ENCODE measurements at regions not wholly inside any gene's neighbourhood (a gene's known extent, or its start where the extent isn't known, plus 50 kb on each side); places are given as distances from the start of the nearest gene placed in this dataset.

DNA sequence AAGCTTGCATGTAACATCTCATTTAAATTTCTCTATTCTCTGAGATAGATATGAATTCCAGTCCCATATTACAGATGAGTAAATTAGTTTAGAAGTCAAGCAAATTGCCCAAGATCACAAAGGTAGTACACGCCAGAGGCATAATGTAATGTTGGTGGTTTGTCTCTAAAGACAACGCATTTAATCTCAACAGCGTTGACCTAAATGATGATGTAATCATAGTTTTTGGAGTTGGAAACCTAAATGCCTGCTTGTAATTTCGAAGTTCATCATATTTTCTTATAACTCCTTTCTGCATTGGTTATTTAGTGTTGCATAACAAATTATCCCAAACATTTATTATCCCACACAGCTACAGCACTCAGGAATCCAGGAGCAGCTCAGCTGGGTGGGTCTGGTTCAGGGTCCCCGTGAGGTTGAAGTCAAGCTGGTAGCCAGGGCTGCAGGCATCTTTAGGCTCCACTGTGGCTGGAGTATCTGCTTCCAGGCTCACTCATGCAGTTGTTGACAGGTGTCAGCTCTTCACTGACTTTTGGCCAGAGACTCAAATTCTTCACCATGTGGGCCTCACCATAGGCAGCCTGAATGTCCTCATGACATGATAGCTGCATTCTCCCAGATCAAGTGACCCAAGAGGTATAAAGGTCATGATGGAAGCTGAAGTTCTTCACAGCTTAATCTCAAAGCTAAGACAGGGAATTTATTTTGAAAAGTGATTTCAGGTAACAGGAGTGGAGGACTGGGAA, 122.0 kb upstream of the SPTLC3 start:
- no peak for DNase-seq (ENCODE audit: low read depth in 3 of 3)

DNA sequence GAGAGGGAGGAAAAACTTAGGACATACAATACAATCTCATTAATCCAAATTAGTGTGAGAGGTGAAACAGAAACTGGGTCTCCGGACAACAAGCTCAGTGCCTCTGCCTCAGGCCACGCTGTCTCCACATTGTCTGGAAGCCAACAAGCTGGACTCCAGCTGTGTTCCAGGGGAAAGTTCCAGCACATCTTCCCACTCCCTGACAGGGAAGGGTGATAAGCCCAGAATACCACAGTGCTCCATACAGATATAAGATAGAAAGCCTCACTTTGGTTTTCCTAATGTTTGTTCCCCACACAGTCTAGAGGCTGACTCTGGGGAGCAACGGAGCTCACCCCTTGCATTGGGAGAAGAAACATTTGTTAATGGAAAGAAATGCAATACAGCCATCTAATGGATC, 117.1 kb upstream of the SPTLC3 start:
- no peak for DNase-seq (ENCODE audit: low read depth in 3 of 3)

DNA sequence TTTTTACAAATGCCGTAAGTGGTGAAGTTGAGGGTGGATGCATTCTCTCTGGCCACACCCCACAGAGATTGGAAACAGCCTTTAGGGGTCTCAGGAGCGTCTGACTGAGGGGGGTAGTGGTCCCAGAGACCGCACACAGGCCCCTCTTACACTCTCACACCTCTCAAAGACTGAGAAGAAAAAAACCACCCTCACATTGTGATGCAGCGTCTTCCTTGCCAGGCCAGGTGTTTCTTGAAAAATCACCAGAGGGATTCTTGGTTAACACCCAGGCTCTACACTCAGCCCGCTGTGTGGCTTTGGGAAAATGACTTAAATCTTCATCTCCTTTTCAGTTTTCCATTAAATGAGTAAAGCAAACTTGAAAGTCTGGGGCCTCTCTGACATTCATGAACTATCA, 115.8 kb upstream of the SPTLC3 start:
- DNase-seq (ENCODE audit: low read depth in 3 of 3): no peak

DNA sequence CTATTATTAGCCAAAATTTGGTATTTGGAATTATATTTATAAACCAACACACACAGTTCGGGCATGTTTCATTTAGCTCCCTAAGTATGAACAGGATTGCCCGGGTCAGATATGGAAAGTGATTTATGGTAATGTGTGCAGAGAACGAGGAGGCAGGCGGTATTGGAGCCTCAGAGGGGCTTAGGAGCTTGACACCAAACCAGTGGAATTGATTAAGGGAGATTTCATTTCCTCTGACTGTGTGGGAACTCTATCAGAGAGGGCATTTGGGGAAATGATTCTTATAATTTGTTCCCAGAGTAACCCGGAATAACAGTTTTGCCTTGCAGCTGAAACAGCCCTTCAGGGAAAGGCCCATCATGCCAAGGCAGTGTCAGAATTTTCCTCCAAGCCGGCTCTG, 115.1 kb upstream of the SPTLC3 start:
- DNase-seq (ENCODE audit: low read depth in 3 of 3): no peak

DNA sequence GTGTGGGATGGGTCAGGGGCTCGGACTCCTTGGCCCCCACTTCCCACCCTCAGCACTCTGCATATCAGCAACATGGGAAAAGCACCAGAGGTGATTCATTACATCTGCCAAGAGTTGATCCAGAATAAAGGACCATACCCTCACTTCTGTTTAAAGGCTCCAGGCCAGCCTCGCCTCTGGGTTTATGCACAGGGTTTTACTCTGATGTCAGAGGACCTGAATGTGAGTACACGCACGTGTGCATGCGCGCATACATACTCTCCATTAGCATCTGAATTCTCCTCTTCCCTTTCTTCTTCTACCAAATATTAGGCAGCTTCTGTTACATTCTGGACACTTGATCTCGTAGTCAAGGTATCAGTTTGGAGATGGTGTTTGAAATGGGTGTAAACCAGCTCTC, 114.7 kb upstream of the SPTLC3 start:
- no peak for DNase-seq (ENCODE audit: low read depth in 3 of 3)

DNA sequence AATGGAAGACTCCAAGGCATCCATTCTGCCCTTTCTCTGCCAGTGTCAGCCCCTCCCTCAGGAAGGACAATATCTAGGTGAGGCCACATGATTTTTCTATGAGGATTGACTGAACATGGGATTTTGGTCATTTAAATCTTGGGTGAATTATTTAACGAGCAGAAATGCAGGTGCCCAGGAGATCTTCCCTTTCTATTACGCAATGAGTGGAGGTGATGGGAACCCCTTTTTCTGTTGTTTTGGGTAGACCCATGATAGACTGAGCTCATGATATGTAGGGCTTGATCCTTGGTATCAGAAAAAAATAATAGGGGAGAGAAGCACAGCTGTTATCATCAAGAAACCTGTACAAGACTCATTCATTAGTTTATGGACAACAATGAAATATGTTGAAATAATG, 112.6 kb upstream of the SPTLC3 start:
- DNase-seq (ENCODE audit: low read depth in 3 of 3): no peak

DNA sequence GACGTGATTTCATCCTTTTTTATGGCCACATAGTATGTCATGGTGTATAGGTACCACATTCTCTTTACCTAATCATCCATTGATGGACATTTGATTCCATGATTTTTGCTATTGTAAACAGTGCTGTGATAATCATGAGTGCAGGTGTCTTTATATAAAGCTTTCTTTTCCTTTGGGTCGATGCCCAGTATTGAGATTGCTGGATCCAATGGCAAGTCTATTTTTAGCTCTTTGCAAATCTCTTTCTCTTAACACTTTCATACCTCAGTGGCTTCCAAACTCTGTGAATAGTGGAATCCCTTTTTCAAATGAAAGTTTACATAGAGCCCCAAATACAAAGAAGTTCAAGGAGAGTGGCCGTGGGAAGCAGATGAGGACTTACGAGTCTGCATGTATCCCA, 105.8 kb upstream of the SPTLC3 start:
- DNase-seq (ENCODE audit: low read depth in 3 of 3): no peak

DNA sequence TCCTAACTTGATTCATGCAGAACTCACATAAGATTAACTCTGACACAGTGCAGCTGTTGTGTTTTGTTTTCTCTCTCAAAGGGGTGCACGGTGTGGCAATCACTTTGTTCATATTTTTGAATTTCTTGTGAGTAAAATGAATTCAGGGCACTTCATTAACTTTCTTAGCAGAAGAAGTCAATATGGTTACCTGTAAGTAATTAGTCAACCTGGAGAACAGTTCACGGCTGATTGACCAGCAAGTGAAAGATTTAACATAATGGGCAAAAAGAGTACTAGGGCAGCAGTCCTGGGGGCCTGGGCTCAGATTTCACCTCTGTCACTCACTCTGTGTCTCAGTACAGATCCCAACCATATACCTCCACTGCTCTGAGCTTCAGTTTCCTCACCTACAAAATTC, 102.4 kb upstream of the SPTLC3 start:
- DNase-seq (ENCODE audit: low read depth in 3 of 3): no peak

DNA sequence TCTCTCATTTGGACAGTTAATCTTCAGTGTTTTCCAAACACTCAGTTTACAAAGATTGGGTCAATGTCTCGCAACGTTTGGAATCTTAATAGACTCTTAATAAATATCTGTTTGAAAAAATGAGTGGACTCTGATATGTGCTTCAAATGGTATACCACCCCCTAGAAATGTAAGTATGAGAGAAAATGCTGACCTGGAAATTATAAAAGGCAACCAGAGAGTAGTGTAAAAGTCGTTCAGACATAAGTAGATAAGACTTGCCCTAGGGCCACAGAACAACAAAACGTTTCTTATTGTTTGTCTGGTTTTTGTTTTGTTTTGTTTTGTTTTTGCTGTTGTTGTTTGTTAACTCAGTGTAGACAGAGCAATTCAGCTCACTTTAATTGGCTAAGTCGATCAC, 97.4 kb upstream of the SPTLC3 start:
- DNase-seq (ENCODE audit: low read depth in 3 of 3): no peak

DNA sequence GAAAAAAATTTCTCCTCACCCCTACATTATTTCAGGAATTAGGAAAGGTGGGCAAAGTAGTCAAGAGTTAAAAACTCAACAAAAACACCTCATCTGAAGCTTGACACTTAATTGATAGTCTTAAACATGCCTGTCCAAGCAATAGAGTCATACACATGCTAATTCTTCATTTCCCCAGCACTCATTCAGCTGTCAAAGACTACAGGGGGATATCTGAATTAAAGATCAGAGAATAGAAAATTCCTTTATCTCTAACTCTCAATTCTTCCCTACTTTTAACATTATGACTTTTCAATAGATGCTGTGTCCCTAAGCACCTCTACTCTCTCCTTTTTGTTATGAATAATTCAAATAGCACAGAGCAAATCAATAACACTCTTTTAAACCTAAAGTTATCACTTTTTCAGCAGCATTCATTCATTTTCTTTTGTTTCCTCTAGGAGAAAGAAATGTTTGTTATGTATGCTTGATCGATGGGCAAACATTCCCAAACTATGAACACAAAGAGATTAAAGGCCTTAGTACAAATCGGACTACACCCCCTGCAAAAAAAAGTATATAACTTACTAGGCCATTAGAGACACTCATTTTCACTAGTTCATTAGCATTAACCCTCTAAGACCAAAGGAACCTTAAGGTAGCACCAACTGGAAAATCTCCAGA, 94.9 kb upstream of the SPTLC3 start:
- DNase-seq (ENCODE audit: low read depth in 3 of 3): no peak

DNA sequence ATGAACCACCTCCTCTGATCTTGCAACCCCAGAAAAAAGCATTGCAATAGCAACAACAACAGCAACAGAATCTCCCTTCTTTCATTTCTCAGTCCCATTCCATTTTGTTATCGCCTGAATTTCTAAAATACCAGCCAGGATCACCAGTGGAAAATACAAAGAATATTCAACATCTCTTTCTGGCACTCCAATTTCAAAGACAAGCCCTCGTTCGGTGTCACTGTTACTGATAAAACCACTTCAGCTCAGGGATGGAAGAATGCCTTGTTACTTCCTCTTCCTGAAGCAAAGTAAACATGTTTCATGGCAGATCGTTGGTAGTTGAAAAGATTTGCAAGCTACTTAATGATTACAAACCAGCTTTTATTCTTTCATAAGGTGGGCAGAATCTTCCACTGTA, 94.0 kb upstream of the SPTLC3 start:
- DNase-seq (ENCODE audit: low read depth in 3 of 3): no peak

DNA sequence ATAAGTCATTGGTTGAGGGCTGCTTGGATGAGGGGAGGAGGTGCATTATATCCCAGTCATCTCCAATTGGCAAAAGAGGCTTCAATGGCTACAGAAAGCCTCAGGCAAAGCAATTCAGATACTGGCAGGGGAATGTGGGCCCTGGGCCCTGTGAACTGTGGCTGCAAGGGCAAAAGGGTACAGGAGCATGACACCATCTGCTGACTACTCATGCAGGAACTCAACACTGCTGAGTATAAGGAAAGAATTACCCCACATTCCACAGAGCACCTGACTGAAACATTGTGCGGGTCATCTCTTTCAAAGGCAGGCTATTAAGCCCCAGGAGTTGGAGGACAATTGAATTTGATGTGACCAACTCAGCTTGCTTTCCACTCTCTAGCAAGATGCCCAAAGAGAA, 92.1 kb upstream of the SPTLC3 start:
- no peak for DNase-seq (ENCODE audit: low read depth in 3 of 3)

DNA sequence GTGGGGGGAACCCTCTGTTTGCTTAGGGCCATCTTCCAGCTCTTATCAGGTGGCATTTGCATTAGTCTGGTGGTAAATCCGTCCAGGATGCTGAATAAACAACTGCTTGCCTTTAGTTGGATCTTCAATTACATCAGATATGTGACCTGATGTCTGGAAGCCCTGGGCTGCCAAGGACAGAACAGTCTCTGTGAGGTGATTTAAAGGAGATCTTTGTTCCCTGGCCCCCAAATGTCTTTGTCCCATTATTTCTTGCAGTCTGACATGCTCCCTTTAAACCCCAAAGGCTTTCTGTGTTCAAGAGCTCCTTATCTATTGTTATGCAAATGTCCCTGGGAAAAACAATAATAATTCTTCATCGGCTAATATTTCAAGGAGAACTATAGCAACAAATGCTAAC, 84.6 kb upstream of the SPTLC3 start:
- DNase-seq (ENCODE audit: low read depth in 3 of 3): no peak

DNA sequence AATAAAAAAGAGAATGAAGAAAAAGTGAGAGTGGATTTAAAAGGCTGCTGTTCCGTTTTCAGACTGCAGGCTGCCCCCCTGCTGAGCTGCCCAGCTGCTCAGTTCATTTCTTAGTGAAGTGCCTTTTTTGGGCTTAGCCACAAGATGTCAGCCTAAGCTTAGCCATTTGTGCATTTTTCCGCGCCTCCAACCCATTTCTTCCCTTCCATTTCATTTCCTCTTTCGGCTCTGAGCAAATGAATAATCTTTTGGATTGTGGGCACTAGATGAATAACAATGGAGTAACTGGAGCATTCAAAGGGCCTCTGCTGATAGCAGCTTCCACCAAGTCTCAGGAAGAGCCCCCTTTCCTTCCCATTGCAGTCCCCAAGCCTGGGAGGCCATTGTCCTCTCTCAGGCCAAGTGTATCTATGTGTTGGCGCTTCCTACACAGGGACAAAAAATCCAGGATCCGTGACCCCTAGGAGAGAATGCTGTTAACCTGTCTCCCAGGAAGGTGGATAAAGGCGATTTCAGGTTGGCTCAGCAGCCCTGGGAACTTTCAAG, 83.5 kb upstream of the SPTLC3 start:
- DNase-seq (ENCODE audit: low read depth in 3 of 3): peak in 2 of 3 experiments; percentile 3 to 11

DNA sequence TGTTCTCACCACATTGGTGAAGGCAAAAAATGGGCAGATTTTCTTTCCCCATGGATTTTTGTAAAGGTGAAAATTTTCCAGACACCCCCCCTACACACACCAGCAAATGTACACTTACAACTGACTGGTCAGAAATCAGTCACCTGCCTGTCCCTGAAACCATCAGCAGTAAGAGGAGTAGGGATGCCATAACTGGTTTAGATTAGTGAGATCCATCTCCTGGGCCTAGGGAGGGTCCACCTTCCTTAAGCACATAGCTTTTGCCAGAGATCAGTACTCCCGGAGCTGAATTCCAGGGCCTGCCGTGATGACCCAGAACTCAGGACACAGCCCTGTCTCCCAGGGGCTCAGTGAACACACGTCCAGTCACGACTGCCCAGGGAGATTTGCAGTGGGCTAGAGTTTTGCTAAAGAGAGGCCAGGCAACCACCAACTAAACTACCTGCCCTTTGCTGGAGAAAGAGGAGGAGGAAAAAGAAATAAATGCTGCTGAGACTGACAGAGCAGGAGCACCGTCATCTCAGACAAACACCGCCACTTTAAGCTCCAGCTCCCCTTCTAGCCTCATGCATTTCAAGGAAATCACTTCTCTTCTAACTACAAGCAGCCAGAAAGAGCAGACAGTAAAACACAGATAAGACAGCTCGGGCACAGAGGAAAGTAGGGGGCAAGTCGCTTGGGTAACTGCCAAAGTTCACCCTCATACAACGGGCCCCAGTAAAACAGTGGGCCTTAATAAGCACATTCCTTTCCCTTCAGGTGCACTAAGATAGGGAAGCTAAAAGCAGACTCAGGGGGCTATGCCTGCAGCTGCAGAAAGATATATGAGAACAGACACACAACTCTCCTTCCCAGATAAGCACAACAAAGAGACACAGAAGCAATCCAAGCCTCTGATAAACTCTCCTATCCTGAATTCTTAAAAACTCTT, 82.6 kb upstream of the SPTLC3 start:
- DNase-seq (ENCODE audit: low read depth in 3 of 3): no peak

DNA sequence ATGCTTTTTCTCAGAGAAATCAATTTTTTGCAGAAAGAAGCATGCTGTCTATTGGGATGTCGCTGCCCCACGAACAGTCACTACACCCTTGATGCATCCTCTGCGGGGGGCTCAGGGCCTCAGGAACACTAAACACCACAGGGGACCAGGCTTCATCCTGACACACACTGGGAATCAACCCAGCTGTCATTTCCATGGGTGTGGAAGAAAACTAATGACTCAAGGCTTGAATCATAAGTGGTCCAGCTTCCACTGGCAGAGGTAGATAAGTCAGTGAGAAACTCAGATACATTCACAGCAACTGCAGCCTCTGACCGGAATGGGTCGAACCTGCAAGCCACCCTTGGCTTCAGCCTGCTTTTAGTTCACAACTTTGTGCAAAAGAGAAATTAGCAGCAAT, 81.3 kb upstream of the SPTLC3 start:
- no peak for DNase-seq (ENCODE audit: low read depth in 3 of 3)

DNA sequence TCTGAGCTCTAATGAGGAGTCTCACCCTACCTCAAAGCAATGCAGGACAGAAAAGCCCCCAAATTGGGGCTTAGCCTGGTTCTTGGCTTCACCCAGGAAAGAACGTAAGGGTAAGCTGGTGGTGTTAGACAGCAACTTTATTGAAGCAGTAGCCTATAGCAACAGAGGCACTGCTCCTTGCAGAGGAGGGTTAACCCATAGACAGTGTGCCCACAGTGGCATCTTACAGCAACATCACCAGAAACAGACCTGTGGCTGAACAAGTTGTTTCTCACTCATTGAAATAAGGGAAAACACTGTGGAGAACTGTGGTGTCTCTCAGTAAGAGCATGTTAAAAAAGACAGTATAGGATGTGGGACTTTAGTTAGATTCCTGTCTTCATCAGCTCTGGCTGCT, 80.4 kb upstream of the SPTLC3 start:
- DNase-seq (ENCODE audit: low read depth in 3 of 3): no peak

DNA sequence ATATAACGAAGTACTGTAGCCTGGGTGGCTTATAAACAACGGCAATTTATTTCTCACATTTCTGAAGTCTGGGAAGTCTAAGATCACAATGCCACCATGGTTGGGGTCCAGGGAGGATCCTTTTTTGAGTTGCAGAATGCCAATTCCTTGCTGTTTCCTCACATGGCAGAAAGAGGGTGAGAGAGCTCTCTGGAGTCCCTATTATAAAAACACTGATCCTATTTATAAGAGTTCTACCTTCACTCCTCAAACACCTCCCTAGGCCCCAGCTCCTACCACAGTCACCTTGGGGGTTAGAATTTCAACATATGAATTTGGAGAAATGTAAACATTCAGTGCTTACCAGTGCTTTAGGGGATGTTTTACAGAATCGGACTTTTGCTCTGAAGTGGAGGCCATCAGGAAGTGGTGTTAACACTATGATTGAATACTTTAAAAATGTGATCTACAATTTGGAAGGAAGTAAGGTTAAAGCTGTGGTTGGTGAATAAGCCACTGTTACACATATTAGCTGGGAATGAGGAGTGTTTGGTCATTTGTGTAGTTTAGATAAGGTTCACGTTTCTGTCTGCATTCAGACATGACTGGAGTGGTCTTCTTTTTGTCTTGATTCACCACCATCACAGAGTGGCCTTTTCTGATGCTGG, 79.9 kb upstream of the SPTLC3 start:
- no peak for DNase-seq (ENCODE audit: low read depth in 3 of 3)

DNA sequence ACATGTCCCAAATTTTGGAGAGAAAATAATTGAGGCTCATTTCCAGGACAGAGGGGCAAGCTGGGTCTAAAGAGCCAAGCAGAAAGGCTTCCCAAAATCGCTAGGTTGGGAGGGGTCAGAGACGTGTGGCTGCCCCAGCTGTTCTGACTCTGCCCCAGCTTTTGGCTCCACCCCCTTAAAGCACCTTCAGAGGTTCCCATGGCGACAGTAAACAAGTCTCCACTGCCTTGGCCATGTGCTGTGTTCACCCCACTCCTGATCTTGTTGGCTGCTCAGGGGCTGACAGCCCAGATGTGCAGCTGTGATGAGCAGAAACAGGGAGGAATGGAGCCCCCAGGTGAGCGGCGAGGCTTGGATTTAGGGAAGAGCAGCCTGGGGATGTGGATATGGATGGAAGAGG, 72.8 kb upstream of the SPTLC3 start:
- no peak for DNase-seq (ENCODE audit: low read depth in 3 of 3)

DNA sequence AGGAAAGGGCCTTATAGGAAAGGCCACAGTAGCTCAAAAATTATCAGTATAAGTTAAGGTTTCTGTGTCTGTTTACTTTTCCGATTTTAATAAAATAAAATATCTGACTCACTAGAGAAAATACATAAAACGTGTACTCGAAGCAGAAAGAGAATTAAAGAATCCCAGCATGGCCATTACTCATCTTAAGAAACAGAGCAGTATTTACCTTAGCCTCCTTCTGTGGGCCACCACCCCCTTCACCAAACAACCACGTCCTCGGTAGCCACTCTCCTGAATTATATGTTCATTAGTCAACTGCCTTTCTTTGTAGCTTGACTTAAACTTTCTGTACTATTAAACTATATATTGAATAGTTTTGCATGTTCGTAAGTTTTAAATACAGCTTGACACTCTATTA, 72.2 kb upstream of the SPTLC3 start:
- DNase-seq (ENCODE audit: low read depth in 3 of 3): no peak

DNA sequence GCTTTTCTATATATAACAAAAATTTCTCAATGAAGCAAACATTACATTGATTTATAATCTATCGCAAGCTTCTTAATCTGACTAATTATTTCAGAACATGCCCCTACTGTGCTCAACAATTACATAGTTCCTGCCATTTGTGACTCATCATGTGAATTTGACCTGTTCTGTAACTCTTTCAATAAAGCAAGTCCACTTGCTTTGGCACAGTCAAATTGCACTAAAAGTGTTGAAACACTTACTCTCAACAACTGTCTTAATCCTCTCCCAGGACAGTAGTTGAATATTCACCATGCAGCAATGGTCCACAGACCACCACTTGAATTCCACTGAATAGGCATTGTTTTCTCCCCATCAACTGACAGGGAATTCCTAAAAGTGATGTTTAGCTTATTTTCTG, 67.7 kb upstream of the SPTLC3 start:
- no peak for DNase-seq (ENCODE audit: low read depth in 3 of 3)

DNA sequence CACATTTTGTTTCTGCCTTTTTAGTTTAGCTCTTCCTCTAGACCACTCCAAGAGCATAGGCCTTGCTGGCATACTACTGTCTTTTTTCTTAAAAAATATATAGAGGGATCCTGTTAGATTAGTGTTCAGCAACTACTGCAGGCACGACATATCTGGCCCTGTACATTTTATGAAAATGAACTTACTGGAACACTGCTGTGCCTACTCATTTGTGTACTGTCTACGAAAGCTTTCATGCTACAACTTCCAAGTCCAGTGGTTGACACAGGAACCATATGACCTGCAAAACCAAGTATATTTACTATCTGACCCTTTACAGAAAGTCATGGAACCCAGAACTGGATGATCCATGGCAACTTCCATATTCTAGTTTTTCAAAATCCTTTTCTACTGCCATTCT, 66.6 kb upstream of the SPTLC3 start:
- DNase-seq (ENCODE audit: low read depth in 3 of 3): no peak

All from stimulated activated CD4-positive, alpha-beta T cell treated with anti-CD3 and anti-CD28 coated beads, TNF-alpha, amount 100 ng/mL, for 24 hours (primary cell).